Heart left ventricle (tissue), 13 donors: ENCODE measurements at regions not wholly inside any gene's neighbourhood (a gene's known extent, or its start where the extent isn't known, plus 50 kb on each side); places are given as distances from the start of the nearest gene placed in this dataset.

Source experiments
- CTCF ChIP-seq, 12 donors: fragments of 200-600 bp; sonication (generic) in 4 of 12; IDR thresholded peaks; one replicate each; pipeline versions ENCODE4 v1.5.0 to v1.8.0; 2018 to 2022; ENCODE audit warnings: antibody characterized with exemption in 12 of 12, mild to moderate bottlenecking in 5 of 12
- POLR2A ChIP-seq, 2 donors: fragments of 450-650 bp; IDR thresholded peaks; one replicate each; pipeline ENCODE4 v1.6.1; 2017; ENCODE audit warnings: antibody characterized with exemption in 2 of 2, mild to moderate bottlenecking in 2 of 2, moderate library complexity in 2 of 2
- donor health status: ischemic (EF 13 %, LVEDD 7.1; RV severe dilation, severe dysfunction).
- donor health status: DM: no; HTN: yes; CAD: no.
- donor health status: DM: no; HTN: no; CAD: no.
- donor health status: ischemic (EF 25% LVEDD 6.9; RV normal size, moderate dysfunction).
- donor health status: ischemic (EF 25% LVEDD 5.7; RV mildly dilated, moderate dysfunction).
- donor health status: ischemic (EF 35%, LVEDD 5.7; RV mildly dilated, moderate dysfunction).
- donor health status: nonischemic (EF 11% LVEDD 7.7; RV severe dilation, severe dysfunction).
- donor health status: DM: yes; HTN: yes; CAD: no.
- donor health status: PGD.
- donor health status: ischemic (EF 29% LVEDD 5.4; RV normal size, mild dysfunction).
- donor health status: nonischemic (EF 23%, LVEDD 6.1; RV moderate dilation, normal function).

- TF ChIP-seq CTCF (IDR thresholded peaks at IDR 0.05) = no peak
- TF ChIP-seq POLR2A (IDR thresholded peaks at IDR 0.05) = no peak
These were observed 255.8 kb downstream of the ASXL3 start for GRCh38 chr18:33833842-33834241.
